ENCODE measurements at regions not wholly inside any gene's neighbourhood (a gene's known extent, or its start where the extent isn't known, plus 50 kb on each side); places are given as distances from the start of the nearest gene placed in this dataset.
"Not testable (repeated sequence)": the region's sequence is repeated elsewhere in the genome, so short reads cannot be mapped to it uniquely, and the experiment has no call there.

DNA sequence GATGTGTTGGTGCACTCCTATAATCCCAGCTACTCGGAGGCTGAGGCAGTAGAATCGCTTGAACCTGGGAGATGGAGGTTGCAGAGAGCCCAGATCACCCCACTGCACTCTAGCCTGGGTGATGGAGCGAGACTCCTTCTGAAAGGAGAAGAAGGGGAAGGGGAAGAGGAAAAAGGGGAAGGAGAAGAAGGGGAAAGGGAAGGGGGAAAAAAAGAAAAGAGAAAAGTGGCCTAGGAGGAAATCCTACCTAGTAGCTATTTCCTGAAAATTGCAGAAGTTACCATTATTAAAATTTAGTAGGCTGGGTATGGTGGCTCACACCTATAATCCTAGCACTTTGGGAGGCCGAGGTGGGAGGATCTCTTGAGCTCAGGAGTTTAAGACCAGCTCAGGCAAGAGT, 67.4 kb downstream of the ARRDC3 start:
- Histone ChIP-seq H3K4me3 (ENCODE audit: low read depth, low read length) (no peak overlapping the region), H3K27ac (no peak overlapping the region), H3K9me3 (ENCODE audit: severe bottlenecking) (no peaks in the 10 kb centered on the region), H3K36me3 (no peaks in the 10 kb centered on the region), H3K27me3 (ENCODE audit: insufficient read depth, low read depth, severe bottlenecking) (no peaks in the 10 kb centered on the region)
- no peak for DNase-seq
- TF ChIP-seq, protein P1, sequence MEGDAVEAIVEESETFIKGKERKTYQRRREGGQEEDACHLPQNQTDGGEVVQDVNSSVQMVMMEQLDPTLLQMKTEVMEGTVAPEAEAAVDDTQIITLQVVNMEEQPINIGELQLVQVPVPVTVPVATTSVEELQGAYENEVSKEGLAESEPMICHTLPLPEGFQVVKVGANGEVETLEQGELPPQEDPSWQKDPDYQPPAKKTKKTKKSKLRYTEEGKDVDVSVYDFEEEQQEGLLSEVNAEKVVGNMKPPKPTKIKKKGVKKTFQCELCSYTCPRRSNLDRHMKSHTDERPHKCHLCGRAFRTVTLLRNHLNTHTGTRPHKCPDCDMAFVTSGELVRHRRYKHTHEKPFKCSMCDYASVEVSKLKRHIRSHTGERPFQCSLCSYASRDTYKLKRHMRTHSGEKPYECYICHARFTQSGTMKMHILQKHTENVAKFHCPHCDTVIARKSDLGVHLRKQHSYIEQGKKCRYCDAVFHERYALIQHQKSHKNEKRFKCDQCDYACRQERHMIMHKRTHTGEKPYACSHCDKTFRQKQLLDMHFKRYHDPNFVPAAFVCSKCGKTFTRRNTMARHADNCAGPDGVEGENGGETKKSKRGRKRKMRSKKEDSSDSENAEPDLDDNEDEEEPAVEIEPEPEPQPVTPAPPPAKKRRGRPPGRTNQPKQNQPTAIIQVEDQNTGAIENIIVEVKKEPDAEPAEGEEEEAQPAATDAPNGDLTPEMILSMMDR (IDR thresholded peaks at IDR 0.05; ENCODE audit: low read depth, low read length), result no peak

DNA sequence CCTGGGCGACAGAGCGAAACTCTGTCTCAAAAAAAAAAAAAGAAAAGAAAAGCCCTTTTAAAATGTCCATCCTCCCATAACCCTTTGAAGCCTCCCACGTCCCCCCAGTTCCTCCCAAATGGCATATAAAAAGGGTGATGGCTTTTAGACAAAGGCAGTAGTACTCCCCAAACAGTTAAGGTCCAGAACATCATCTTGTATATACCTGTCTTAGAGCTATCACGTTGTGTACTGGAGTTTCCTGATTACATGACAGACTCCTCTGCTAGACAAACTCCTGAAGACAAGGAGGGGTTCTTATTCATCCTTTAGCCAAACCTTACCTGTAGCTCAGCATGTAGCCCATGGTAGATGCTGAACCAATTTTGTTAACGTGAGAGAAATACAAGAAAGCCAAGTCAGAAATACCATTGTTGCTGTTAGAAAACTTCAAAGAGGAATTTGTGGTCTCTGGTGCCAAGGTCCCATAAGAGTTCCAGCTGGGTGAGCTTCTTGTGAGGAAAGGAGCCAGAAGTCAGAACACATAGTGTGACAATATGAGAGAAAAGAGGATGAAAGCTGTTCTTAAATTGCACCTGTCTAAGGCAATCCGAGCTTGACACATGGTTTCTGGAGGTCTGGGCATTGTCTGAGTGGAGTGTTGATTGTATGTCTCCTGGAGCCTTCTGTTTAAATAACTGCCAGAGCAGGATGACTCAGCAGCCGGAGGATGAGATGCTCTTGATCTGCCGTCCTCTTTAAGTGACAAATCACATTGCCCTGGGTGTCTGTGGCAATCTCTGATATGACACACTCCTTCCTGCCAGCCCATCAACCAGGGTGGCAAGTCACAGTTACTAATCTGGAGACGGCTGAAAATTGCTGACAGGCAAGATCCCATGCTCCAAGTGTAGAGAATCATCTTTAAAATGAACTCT, 69.1 kb downstream of the ARRDC3 start:
- Histone ChIP-seq H3K4me3 (ENCODE audit: low read depth, low read length) (no peak overlapping the region), H3K36me3 (no peaks in the 10 kb centered on the region), H3K27me3 (ENCODE audit: insufficient read depth, low read depth, severe bottlenecking) (no peaks in the 10 kb centered on the region), H3K27ac (no peak overlapping the region), H3K9me3 (ENCODE audit: severe bottlenecking) (no peaks in the 10 kb centered on the region)
- peak; percentile 30 for DNase-seq
- TF ChIP-seq, protein P1 (IDR thresholded peaks at IDR 0.05; ENCODE audit: low read depth, low read length), result no peak

DNA sequence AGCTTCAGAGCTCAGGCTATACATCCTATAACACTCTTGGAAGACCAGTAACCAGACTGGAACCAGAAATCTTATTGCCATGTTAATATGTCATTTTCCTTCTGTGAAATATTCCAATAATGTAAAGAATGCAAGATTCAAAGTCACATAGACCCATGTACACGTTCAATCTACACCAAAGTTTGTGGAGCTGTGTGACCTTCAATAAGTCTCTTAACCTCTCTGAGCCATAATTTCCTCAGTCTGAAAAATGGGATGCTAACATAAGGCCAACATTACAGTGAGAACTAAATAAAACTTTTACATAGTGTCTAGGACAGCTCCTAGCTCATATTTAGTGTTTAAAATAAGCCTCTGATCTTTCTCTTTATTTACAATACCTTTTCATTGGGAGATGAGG, 70.4 kb downstream of the ARRDC3 start:
- no peaks in the 10 kb centered on the region for H3K9me3 ChIP-seq (ENCODE audit: severe bottlenecking)
- no peak overlapping the region for H3K27ac ChIP-seq
- TF ChIP-seq, protein P1 (IDR thresholded peaks at IDR 0.05; ENCODE audit: low read depth, low read length), result no peak
- H3K27me3 ChIP-seq (ENCODE audit: insufficient read depth, low read depth, severe bottlenecking), result no peaks in the 10 kb centered on the region
- H3K36me3 ChIP-seq, result no peaks in the 10 kb centered on the region
- DNase-seq, result no peak
- no peak overlapping the region for H3K4me3 ChIP-seq (ENCODE audit: low read depth, low read length)

DNA sequence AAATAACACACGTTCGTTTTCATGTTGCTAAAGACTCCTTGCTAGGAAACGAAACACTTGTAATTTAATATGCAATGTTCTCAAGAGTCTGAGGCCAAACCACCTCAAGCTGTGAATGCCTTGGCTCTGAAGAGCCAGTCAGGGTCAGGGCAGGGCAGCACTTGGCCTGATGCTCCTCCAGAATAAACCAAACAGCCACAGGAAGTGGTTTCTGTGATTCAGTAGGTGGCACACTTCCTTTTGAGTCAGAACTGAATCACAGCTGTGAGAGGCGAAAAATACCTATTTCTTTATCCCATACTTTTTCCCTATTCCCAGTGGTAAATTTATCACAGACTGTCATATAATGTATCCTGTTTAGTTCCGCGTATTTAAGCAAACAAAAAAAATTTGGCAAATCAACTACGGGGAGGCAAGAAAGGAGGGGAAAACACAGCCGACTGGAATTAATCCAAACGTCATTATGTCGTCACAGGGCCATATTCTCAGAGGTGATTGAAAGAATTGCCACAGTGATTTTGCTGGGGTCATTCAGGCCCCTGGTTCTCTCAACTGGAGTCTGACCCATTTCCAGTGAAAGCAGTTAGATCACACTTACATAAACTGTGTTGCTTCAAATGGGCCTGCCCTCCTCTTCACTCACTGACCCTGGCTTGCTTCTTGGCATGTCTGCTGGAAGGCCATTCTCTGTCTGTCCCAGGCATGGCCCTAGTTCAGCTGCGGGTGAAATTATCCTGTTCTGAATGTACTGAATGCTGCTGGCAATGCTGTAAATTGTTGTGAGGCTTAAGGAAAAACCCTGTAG, 71.2 kb downstream of the ARRDC3 start:
- Histone ChIP-seq H3K27me3 (ENCODE audit: insufficient read depth, low read depth, severe bottlenecking) (no peaks in the 10 kb centered on the region), H3K4me3 (ENCODE audit: low read depth, low read length) (no peak overlapping the region), H3K36me3 (no peaks in the 10 kb centered on the region), H3K9me3 (ENCODE audit: severe bottlenecking) (no peaks in the 10 kb centered on the region), H3K27ac (no peak overlapping the region)
- TF ChIP-seq, protein P1 (IDR thresholded peaks at IDR 0.05; ENCODE audit: low read depth, low read length), result no peak
- DNase-seq, result no peak

DNA sequence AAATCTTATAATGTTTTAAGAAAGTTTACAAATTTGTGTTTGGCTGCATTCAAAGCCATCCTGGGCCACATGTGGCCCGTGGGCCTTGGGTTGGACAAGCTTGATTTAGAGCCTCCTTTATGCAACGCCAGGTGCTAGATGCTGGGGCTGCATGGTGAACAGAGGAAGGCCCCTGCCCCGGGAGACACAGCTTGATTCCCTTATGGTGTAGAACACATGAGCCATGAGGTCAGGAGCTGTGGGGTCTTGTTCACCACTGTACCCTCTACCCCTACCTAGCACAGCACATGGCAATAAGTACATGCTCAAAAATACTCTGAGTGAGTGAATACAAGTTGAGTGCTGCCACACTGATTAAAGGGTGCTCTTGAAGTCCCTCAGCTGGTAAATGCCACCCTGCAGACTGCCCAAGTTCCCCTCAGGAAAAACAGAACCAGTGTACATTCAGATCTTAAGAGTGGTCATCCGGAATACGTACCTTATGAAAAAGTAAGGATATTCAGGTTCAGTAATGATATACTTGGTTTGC, 71.9 kb downstream of the ARRDC3 start:
- Histone ChIP-seq H3K4me3 (ENCODE audit: low read depth, low read length) (no peak overlapping the region), H3K9me3 (ENCODE audit: severe bottlenecking) (no peaks in the 10 kb centered on the region), H3K27me3 (ENCODE audit: insufficient read depth, low read depth, severe bottlenecking) (no peaks in the 10 kb centered on the region), H3K36me3 (no peaks in the 10 kb centered on the region), H3K27ac (no peak overlapping the region)
- TF ChIP-seq, protein P1 (IDR thresholded peaks at IDR 0.05; ENCODE audit: low read depth, low read length), result no peak
- DNase-seq, result no peak

DNA sequence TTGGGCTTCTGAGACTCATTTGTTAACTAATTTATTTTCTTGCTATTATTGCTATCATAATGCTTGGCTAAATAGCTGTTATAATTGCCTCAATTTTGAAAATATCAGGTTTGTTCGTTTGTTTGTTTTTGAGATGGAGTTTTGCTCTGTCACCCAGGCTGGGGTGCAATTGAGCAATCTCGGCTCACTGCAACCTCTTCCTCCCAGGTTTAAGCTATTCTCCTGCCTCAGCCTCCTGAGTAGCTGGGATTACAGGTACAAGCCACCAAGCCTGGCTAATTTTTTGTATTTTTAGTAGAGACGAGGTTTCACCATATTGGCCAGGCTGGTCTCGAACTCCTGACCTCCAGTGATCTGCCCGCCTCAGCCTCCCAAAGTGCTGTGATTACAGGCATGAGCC, 75.0 kb downstream of the ARRDC3 start:
- H3K36me3 ChIP-seq; H3K27ac ChIP-seq; H3K9me3 ChIP-seq (ENCODE audit: severe bottlenecking); H3K4me3 ChIP-seq (ENCODE audit: low read depth, low read length); H3K27me3 ChIP-seq (ENCODE audit: insufficient read depth, low read depth, severe bottlenecking); DNase-seq: not testable (repeated sequence)

Measured in WERI-Rb-1 (cell line).